Activated B cell treated with CpG ODN at 0.5 μM for 24 hours (primary cell): ENCODE measurements at regions not wholly inside any gene's neighbourhood (a gene's known extent, or its start where the extent isn't known, plus 50 kb on each side); places are given as distances from the start of the nearest gene placed in this dataset.

ENCODE experiments used
- ATAC-seq: fragments of 200-7000 bp; cut with Tn5 transposase; one replicate; pipeline ENCODE4 v1.10.0; 2021; ENCODE audit warnings: low read depth, mild to moderate bottlenecking, moderate library complexity
- CTCF ChIA-PET: fragments of 350-600 bp; sonication (Branson Sonifier 250); formaldehyde crosslinking; loops from one replicate; lab custom pipeline; 2021; ENCODE audit warnings: antibody characterized with exemption; lab: Charles Lee
- POLR2A ChIA-PET: fragments of 350-600 bp; sonication (Branson Sonifier 250); formaldehyde crosslinking; loops from one replicate; lab custom pipeline; 2021; ENCODE audit warnings: antibody characterized with exemption; lab: Charles Lee
- DNase-seq: peaks from one replicate; pipeline ENCODE4 v3.0.0; 2022
- H3K27ac Mint-ChIP-seq: one replicate; pipeline ENCODE4 v1.8.0; 2020; ENCODE audit warnings: mixed read lengths
- H3K27me3 Mint-ChIP-seq: one replicate; pipeline ENCODE4 v1.8.0; 2021; ENCODE audit warnings: mixed read lengths
- H3K36me3 Mint-ChIP-seq: one replicate; pipeline ENCODE4 v1.8.0; 2021; ENCODE audit warnings: low read depth, mixed read lengths
- H3K4me1 Mint-ChIP-seq: one replicate; pipeline ENCODE4 v1.8.0; 2021; ENCODE audit warnings: mixed read lengths
- H3K4me3 Mint-ChIP-seq: one replicate; pipeline ENCODE4 v1.8.0; 2020; ENCODE audit warnings: mild to moderate bottlenecking, mixed read lengths
- H3K9me3 Mint-ChIP-seq: one replicate; pipeline ENCODE4 v1.8.0; 2020; ENCODE audit warnings: mixed read lengths
- intact Hi-C: fragments of 100-400 bp; cut with micrococcal nuclease; formaldehyde crosslinking; loops from one replicate; pipeline ENCODE4 v1.15.1; 2024
- TF ChIP-seq, protein P1 (sequence below): fragments of 200-600 bp; IDR thresholded peaks from one replicate; pipeline ENCODE4 v1.8.0; 2022; ENCODE audit warnings: antibody characterized with exemption, mild to moderate bottlenecking

- no peak overlapping the region for H3K27ac Mint-ChIP-seq
- no peaks in the 10 kb centered on the region for H3K4me1 Mint-ChIP-seq
- H3K9me3 Mint-ChIP-seq, result peaks cover 7% of the 10 kb centered on the region
- DNase-seq (no peak), ATAC-seq (no peak)
- no peak overlapping the region for H3K4me3 Mint-ChIP-seq
- ChIA-PET POLR2A (no interaction called here), CTCF (no interaction called here)
- TF ChIP-seq, protein P1, sequence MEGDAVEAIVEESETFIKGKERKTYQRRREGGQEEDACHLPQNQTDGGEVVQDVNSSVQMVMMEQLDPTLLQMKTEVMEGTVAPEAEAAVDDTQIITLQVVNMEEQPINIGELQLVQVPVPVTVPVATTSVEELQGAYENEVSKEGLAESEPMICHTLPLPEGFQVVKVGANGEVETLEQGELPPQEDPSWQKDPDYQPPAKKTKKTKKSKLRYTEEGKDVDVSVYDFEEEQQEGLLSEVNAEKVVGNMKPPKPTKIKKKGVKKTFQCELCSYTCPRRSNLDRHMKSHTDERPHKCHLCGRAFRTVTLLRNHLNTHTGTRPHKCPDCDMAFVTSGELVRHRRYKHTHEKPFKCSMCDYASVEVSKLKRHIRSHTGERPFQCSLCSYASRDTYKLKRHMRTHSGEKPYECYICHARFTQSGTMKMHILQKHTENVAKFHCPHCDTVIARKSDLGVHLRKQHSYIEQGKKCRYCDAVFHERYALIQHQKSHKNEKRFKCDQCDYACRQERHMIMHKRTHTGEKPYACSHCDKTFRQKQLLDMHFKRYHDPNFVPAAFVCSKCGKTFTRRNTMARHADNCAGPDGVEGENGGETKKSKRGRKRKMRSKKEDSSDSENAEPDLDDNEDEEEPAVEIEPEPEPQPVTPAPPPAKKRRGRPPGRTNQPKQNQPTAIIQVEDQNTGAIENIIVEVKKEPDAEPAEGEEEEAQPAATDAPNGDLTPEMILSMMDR, result no peak
- no peaks in the 10 kb centered on the region for H3K36me3 Mint-ChIP-seq
- H3K27me3 Mint-ChIP-seq, result no peaks in the 10 kb centered on the region
- intact Hi-C loops, result no loop called here
Measured at GRCh38 chr13:64090311-64090710, 2674.7 kb upstream of the PCDH20 start.

DNA sequence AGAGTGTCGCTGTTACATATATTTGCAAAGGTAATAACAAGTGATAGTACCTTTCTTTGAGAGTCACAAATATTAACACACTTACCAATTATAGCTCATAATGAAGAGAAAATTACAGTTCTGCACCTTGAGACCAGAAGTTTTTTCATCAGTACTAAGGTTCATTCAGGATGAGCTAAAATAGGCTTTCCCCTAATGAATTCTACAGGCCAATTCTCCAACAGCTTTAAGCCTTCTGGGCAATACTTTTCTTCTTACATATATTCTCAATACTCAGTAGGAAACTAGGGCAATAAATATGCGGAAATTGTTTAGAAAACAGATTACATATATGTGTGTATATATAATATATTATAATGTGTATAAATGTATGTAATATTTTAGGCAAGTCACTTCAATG, 2672.8 kb upstream of the PCDH20 start:
- intact Hi-C loops, result no loop called here
- Mint-ChIP-seq H3K4me1 (no peaks in the 10 kb centered on the region), H3K27me3 (no peaks in the 10 kb centered on the region), H3K9me3 (peaks cover 7% of the 10 kb centered on the region), H3K4me3 (no peak overlapping the region), H3K27ac (no peak overlapping the region), H3K36me3 (no peaks in the 10 kb centered on the region)
- ChIA-PET POLR2A (no interaction called here), CTCF (no interaction called here)
- no peak for DNase-seq
- no peak for ATAC-seq
- TF ChIP-seq, protein P1, result no peak

GRCh38 chr13:64087624-64088023, 2672.0 kb upstream of the PCDH20 start:
- no peak for ATAC-seq
- H3K9me3 Mint-ChIP-seq, result peaks cover 7% of the 10 kb centered on the region

GRCh38 chr13:64083811-64084210, 2668.2 kb upstream of the PCDH20 start:
- TF ChIP-seq, protein P1, result no peak
- ChIA-PET POLR2A (no interaction called here), CTCF (no interaction called here)
- H3K27ac Mint-ChIP-seq, result no peak overlapping the region
- H3K4me3 Mint-ChIP-seq, result no peak overlapping the region
- H3K9me3 Mint-ChIP-seq, result peaks cover 10% of the 10 kb centered on the region
- ATAC-seq, result no peak
- no peaks in the 10 kb centered on the region for H3K27me3 Mint-ChIP-seq
- intact Hi-C loops, result no loop called here
- no peak for DNase-seq
- no peaks in the 10 kb centered on the region for H3K36me3 Mint-ChIP-seq
- H3K4me1 Mint-ChIP-seq, result no peaks in the 10 kb centered on the region

More at GRCh38 chr13:64087624-64088023, 2672.0 kb upstream of the PCDH20 start:
- TF ChIP-seq, protein P1, result no peak
- H3K36me3 Mint-ChIP-seq, result no peaks in the 10 kb centered on the region
- no peaks in the 10 kb centered on the region for H3K4me1 Mint-ChIP-seq
- DNase-seq, result no peak
- H3K27ac Mint-ChIP-seq, result no peak overlapping the region
- no peak overlapping the region for H3K4me3 Mint-ChIP-seq
- no peaks in the 10 kb centered on the region for H3K27me3 Mint-ChIP-seq
- CTCF ChIA-PET, result no interaction called here
- intact Hi-C loops, result no loop called here
- POLR2A ChIA-PET, result no interaction called here

- no peak for ATAC-seq
Measured at GRCh38 chr13:64083396-64083795, 2667.7 kb upstream of the PCDH20 start.

More at GRCh38 chr13:64083396-64083795, 2667.7 kb upstream of the PCDH20 start:
- TF ChIP-seq, protein P1, result no peak
- ChIA-PET CTCF (no interaction called here), POLR2A (no interaction called here)
- H3K27me3 Mint-ChIP-seq, result no peaks in the 10 kb centered on the region
- no peaks in the 10 kb centered on the region for H3K4me1 Mint-ChIP-seq
- no peaks in the 10 kb centered on the region for H3K36me3 Mint-ChIP-seq
- peaks cover 10% of the 10 kb centered on the region for H3K9me3 Mint-ChIP-seq
- no peak overlapping the region for H3K4me3 Mint-ChIP-seq
- no peak for DNase-seq
- intact Hi-C loops, result no loop called here
- no peak overlapping the region for H3K27ac Mint-ChIP-seq
